ENCODE measurements at regions not wholly inside any gene's neighbourhood (a gene's known extent, or its start where the extent isn't known, plus 50 kb on each side); places are given as distances from the start of the nearest gene placed in this dataset.

- Histone ChIP-seq H2AFZ (ENCODE audit: low read depth, low read length) (no peak overlapping the region), H3K79me2 (replicated peaks; ENCODE audit: insufficient read depth, low read length) (no peaks in the 10 kb centered on the region), H3K27me3 (ENCODE audit: insufficient read depth, low read depth, low read length) (no peaks in the 10 kb centered on the region), H3K36me3 (ENCODE audit: insufficient read depth, low read length) (no peaks in the 10 kb centered on the region), H4K20me1 (ENCODE audit: insufficient read depth) (no peaks in the 10 kb centered on the region), H3K4me2 (ENCODE audit: low read length) (no peak overlapping the region), H3K9ac (ENCODE audit: low read length) (no peak overlapping the region), H3K9me3 (ENCODE audit: low read length) (no peaks in the 10 kb centered on the region), H3F3A (ENCODE audit: insufficient read depth, low read length, poor library complexity, severe bottlenecking) (no peaks in the 10 kb centered on the region), H3K4me3 (ENCODE audit: low read length) (no peak overlapping the region), H3K9me2 (ENCODE audit: insufficient read depth, low read length) (no peaks in the 10 kb centered on the region), H3K27ac (ENCODE audit: low read length) (no peak overlapping the region)
- TF ChIP-seq EZH2 (IDR thresholded peaks at IDR 0.05; ENCODE audit: borderline replicate concordance, insufficient read depth, low read length, poor library complexity, severe bottlenecking) (no peak), TAF1 (IDR thresholded peaks at IDR 0.05; ENCODE audit: low read depth) (no peak), MXI1 (conservative IDR thresholded peaks at IDR 0.05; ENCODE audit: poor library complexity, severe bottlenecking) (no peak), EP300 (conservative IDR thresholded peaks at IDR 0.05; ENCODE audit: poor library complexity, severe bottlenecking) (no peak)
Measured at GRCh38 chr1:172763057-172763456, 104.2 kb downstream of the FASLG start.

GRCh38 chr1:172764378-172764777 lies 105.5 kb downstream of the FASLG start:
- no peak for TF ChIP-seq MXI1 (conservative IDR thresholded peaks at IDR 0.05; ENCODE audit: poor library complexity, severe bottlenecking)
- no peak for TF ChIP-seq TAF1 (IDR thresholded peaks at IDR 0.05; ENCODE audit: low read depth)
- no peak for TF ChIP-seq SMC3 (conservative IDR thresholded peaks at IDR 0.05; ENCODE audit: poor library complexity)
- TF ChIP-seq REST (IDR thresholded peaks at IDR 0.05; ENCODE audit: borderline replicate concordance), result no peak
- TF ChIP-seq POLR2AphosphoS5 (IDR thresholded peaks at IDR 0.05), result no peak
- no peak for TF ChIP-seq CTCF (IDR thresholded peaks at IDR 0.05; ENCODE audit: poor library complexity, severe bottlenecking)
- H3K36me3 ChIP-seq (ENCODE audit: insufficient read depth, low read length), result no peaks in the 10 kb centered on the region
- H3K27me3 ChIP-seq (ENCODE audit: insufficient read depth, low read depth, low read length), result no peaks in the 10 kb centered on the region
- H3K4me2 ChIP-seq (ENCODE audit: low read length), result no peak overlapping the region
- H3F3A ChIP-seq (ENCODE audit: insufficient read depth, low read length, poor library complexity, severe bottlenecking), result no peaks in the 10 kb centered on the region
- H3K4me3 ChIP-seq (ENCODE audit: low read length), result no peak overlapping the region
- no peak overlapping the region for H3K9ac ChIP-seq (ENCODE audit: low read length)
- H2AFZ ChIP-seq (ENCODE audit: low read depth, low read length), result no peak overlapping the region
- no peaks in the 10 kb centered on the region for H3K79me2 ChIP-seq (replicated peaks; ENCODE audit: insufficient read depth, low read length)
- H3K27ac ChIP-seq (ENCODE audit: low read length), result no peak overlapping the region
- H4K20me1 ChIP-seq (ENCODE audit: insufficient read depth), result no peaks in the 10 kb centered on the region
- no peaks in the 10 kb centered on the region for H3K9me2 ChIP-seq (ENCODE audit: insufficient read depth, low read length)
- H3K9me3 ChIP-seq (ENCODE audit: low read length), result no peaks in the 10 kb centered on the region

- Histone ChIP-seq H3F3A (ENCODE audit: insufficient read depth, low read length, poor library complexity, severe bottlenecking) (no peaks in the 10 kb centered on the region), H4K20me1 (ENCODE audit: insufficient read depth) (no peaks in the 10 kb centered on the region), H3K79me2 (replicated peaks; ENCODE audit: insufficient read depth, low read length) (no peaks in the 10 kb centered on the region), H3K4me3 (ENCODE audit: low read length) (no peak overlapping the region), H3K9me3 (ENCODE audit: low read length) (no peaks in the 10 kb centered on the region), H3K9me2 (ENCODE audit: insufficient read depth, low read length) (no peaks in the 10 kb centered on the region), H3K27me3 (ENCODE audit: insufficient read depth, low read depth, low read length) (no peaks in the 10 kb centered on the region), H3K27ac (ENCODE audit: low read length) (no peak overlapping the region), H3K9ac (ENCODE audit: low read length) (no peak overlapping the region), H3K4me2 (ENCODE audit: low read length) (no peak overlapping the region), H3K36me3 (ENCODE audit: insufficient read depth, low read length) (no peaks in the 10 kb centered on the region), H2AFZ (ENCODE audit: low read depth, low read length) (no peak overlapping the region)
- TF ChIP-seq MXI1 (conservative IDR thresholded peaks at IDR 0.05; ENCODE audit: poor library complexity, severe bottlenecking) (no peak), REST (IDR thresholded peaks at IDR 0.05; ENCODE audit: borderline replicate concordance) (no peak), TAF1 (IDR thresholded peaks at IDR 0.05; ENCODE audit: low read depth) (no peak), EZH2 (IDR thresholded peaks at IDR 0.05; ENCODE audit: borderline replicate concordance, insufficient read depth, low read length, poor library complexity, severe bottlenecking) (no peak), CTCF (IDR thresholded peaks at IDR 0.05; ENCODE audit: poor library complexity, severe bottlenecking) (no peak), SMC3 (conservative IDR thresholded peaks at IDR 0.05; ENCODE audit: poor library complexity) (no peak), POLR2AphosphoS5 (IDR thresholded peaks at IDR 0.05) (no peak), EP300 (conservative IDR thresholded peaks at IDR 0.05; ENCODE audit: poor library complexity, severe bottlenecking) (no peak), RAD21 (conservative IDR thresholded peaks at IDR 0.05) (no peak)
Measured at GRCh38 chr1:172766462-172766861, 107.6 kb downstream of the FASLG start.

Data from neural cell (in vitro differentiated cells).